Skeletal muscle satellite cell (primary cell): ENCODE measurements at regions not wholly inside any gene's neighbourhood (a gene's known extent, or its start where the extent isn't known, plus 50 kb on each side); places are given as distances from the start of the nearest gene placed in this dataset.
"Not testable (repeated sequence)": the region's sequence is repeated elsewhere in the genome, so short reads cannot be mapped to it uniquely, and the experiment has no call there.

Source experiments
- H3K27me3 ChIP-seq: 2 replicates; pipeline ENCODE4 v1.7.0; 2013; ENCODE audit warnings: low read length; ENCODE audit not compliant: control insufficient read depth, insufficient read depth
- H3K36me3 ChIP-seq: 2 replicates; pipeline ENCODE4 v1.7.0; 2013; ENCODE audit warnings: mild to moderate bottlenecking, control low read depth, low read length; ENCODE audit not compliant: insufficient read depth
- H3K4me1 ChIP-seq: 2 replicates; pipeline ENCODE4 v1.7.0; 2013; ENCODE audit warnings: low read length; ENCODE audit not compliant: control insufficient read depth, insufficient read depth
- H3K4me2 ChIP-seq: 2 replicates; pipeline ENCODE4 v1.7.0; 2013; ENCODE audit warnings: mild to moderate bottlenecking, low read length
- H3K4me3 ChIP-seq: 2 replicates; pipeline ENCODE4 v1.7.0; 2013; ENCODE audit warnings: low read length
- H3K9ac ChIP-seq: 2 replicates; pipeline ENCODE4 v1.7.0; 2013; ENCODE audit warnings: mild to moderate bottlenecking, low read depth, low read length, moderate library complexity
- H3K9me3 ChIP-seq: replicated peaks from 2 replicates; pipeline ENCODE4 v1.7.0; 2013; ENCODE audit warnings: mild to moderate bottlenecking, control low read depth, low read length

- Histone ChIP-seq H3K36me3 (no peaks in the 10 kb centered on the region), H3K4me3 (no peak overlapping the region), H3K9ac (no peak overlapping the region), H3K27me3 (no peaks in the 10 kb centered on the region), H3K4me2 (no peak overlapping the region), H3K4me1 (no peaks in the 10 kb centered on the region), H3K9me3 (peaks cover 3% of the 10 kb centered on the region)
Observed at GRCh38 chr12:128098730-128099129, 168.2 kb upstream of the TMEM132C start.

- Histone ChIP-seq H3K4me1 (no peaks in the 10 kb centered on the region), H3K9ac (no peak overlapping the region), H3K9me3 (peaks cover 3% of the 10 kb centered on the region), H3K36me3 (no peaks in the 10 kb centered on the region), H3K4me2 (no peak overlapping the region), H3K4me3 (no peak overlapping the region), H3K27me3 (no peaks in the 10 kb centered on the region)
Observed at GRCh38 chr12:128103152-128103551, 163.8 kb upstream of the TMEM132C start.

GRCh38 chr12:128109236-128109635 is 157.7 kb upstream of the TMEM132C start:
- Histone ChIP-seq H3K4me1 (no peaks in the 10 kb centered on the region), H3K4me3 (no peak overlapping the region), H3K27me3 (no peaks in the 10 kb centered on the region), H3K4me2 (no peak overlapping the region), H3K9ac (no peak overlapping the region), H3K36me3 (no peaks in the 10 kb centered on the region), H3K9me3 (peaks cover 3% of the 10 kb centered on the region)

GRCh38 chr12:128109636-128110035 is 157.3 kb upstream of the TMEM132C start:
- H3K4me1 ChIP-seq: no peaks in the 10 kb centered on the region

GRCh38 chr12:128111333-128111732 is 155.6 kb upstream of the TMEM132C start:
- Histone ChIP-seq H3K4me3 (no peak overlapping the region), H3K9ac (no peak overlapping the region), H3K36me3 (no peaks in the 10 kb centered on the region), H3K4me1 (no peaks in the 10 kb centered on the region), H3K9me3 (peaks cover 3% of the 10 kb centered on the region), H3K27me3 (no peaks in the 10 kb centered on the region), H3K4me2 (no peak overlapping the region)

More at GRCh38 chr12:128109636-128110035, 157.3 kb upstream of the TMEM132C start:
- Histone ChIP-seq H3K9ac (no peak overlapping the region), H3K36me3 (no peaks in the 10 kb centered on the region), H3K4me3 (no peak overlapping the region), H3K4me2 (no peak overlapping the region), H3K9me3 (peaks cover 3% of the 10 kb centered on the region), H3K27me3 (no peaks in the 10 kb centered on the region)

GRCh38 chr12:128111951-128112350 is 155.0 kb upstream of the TMEM132C start:
- Histone ChIP-seq H3K9ac (no peak overlapping the region), H3K36me3 (no peaks in the 10 kb centered on the region), H3K4me3 (no peak overlapping the region), H3K9me3 (peaks cover 3% of the 10 kb centered on the region), H3K4me1 (no peaks in the 10 kb centered on the region), H3K27me3 (no peaks in the 10 kb centered on the region), H3K4me2 (no peak overlapping the region)

GRCh38 chr12:128113250-128113649 is 153.7 kb upstream of the TMEM132C start:
- not testable (repeated sequence) for H3K4me1 ChIP-seq, H3K36me3 ChIP-seq, H3K9me3 ChIP-seq, H3K4me2 ChIP-seq, H3K27me3 ChIP-seq, H3K9ac ChIP-seq, H3K4me3 ChIP-seq

GRCh38 chr12:128114485-128114884 is 152.5 kb upstream of the TMEM132C start:
- no peak overlapping the region for H3K4me3 ChIP-seq
- H3K4me1 ChIP-seq: no peaks in the 10 kb centered on the region
- H3K9me3 ChIP-seq: peaks cover 11% of the 10 kb centered on the region
- no peak overlapping the region for H3K4me2 ChIP-seq
- H3K36me3 ChIP-seq: no peaks in the 10 kb centered on the region
- no peaks in the 10 kb centered on the region for H3K27me3 ChIP-seq
- no peak overlapping the region for H3K9ac ChIP-seq

GRCh38 chr12:128116537-128116936 is 150.4 kb upstream of the TMEM132C start:
- Histone ChIP-seq H3K4me2 (no peak overlapping the region), H3K9me3 (peaks cover 17% of the 10 kb centered on the region), H3K4me1 (no peaks in the 10 kb centered on the region), H3K4me3 (no peak overlapping the region), H3K27me3 (no peaks in the 10 kb centered on the region), H3K9ac (no peak overlapping the region), H3K36me3 (no peaks in the 10 kb centered on the region)

GRCh38 chr12:128120035-128120434 is 146.9 kb upstream of the TMEM132C start:
- Histone ChIP-seq H3K36me3 (no peaks in the 10 kb centered on the region), H3K4me1 (no peaks in the 10 kb centered on the region), H3K9me3 (peaks cover 17% of the 10 kb centered on the region), H3K9ac (no peak overlapping the region), H3K4me2 (no peak overlapping the region), H3K4me3 (no peak overlapping the region), H3K27me3 (no peaks in the 10 kb centered on the region)

GRCh38 chr12:128121424-128121823 is 145.5 kb upstream of the TMEM132C start:
- H3K4me2 ChIP-seq: no peak overlapping the region
- H3K9ac ChIP-seq: no peak overlapping the region
- H3K9me3 ChIP-seq: peaks cover 17% of the 10 kb centered on the region
- H3K36me3 ChIP-seq: no peaks in the 10 kb centered on the region
- H3K4me3 ChIP-seq: no peak overlapping the region
- no peaks in the 10 kb centered on the region for H3K4me1 ChIP-seq
- no peaks in the 10 kb centered on the region for H3K27me3 ChIP-seq

- Histone ChIP-seq H3K27me3 (no peaks in the 10 kb centered on the region), H3K4me3 (no peak overlapping the region), H3K4me1 (no peaks in the 10 kb centered on the region), H3K36me3 (no peaks in the 10 kb centered on the region), H3K9ac (no peak overlapping the region), H3K9me3 (peaks cover 17% of the 10 kb centered on the region), H3K4me2 (no peak overlapping the region)
Observed at GRCh38 chr12:128123096-128123495, 143.9 kb upstream of the TMEM132C start.
